CD14-positive monocyte (primary cell): ENCODE measurements at regions not wholly inside any gene's neighbourhood (a gene's known extent, or its start where the extent isn't known, plus 50 kb on each side); places are given as distances from the start of the nearest gene placed in this dataset.
A peak's percentile ranks its signal among the peaks of the same experiment; 100 is the strongest.

Source experiments
- DNase-seq, 3 donors: peaks; one replicate each; pipeline ENCODE4 v3.0.0-alpha.2; 2011 to 2022
- H2AFZ ChIP-seq: 2 replicates; pipeline ENCODE4 v1.6.0; 2012; ENCODE audit warnings: mild to moderate bottlenecking, low read depth, low read length, inconsistent platforms; ENCODE audit not compliant: insufficient read depth, poor library complexity, severe bottlenecking
- H3K27ac ChIP-seq, 2 donors: 1 replicate in 1 of 2; 2 replicates in 1 of 2; pipeline ENCODE4 v1.5.1; 2012 to 2013; ENCODE audit warnings: low read length in 2 of 2, control low read depth in 1 of 2, inconsistent platforms in 1 of 2, low read depth in 1 of 2, mild to moderate bottlenecking in 1 of 2
- H3K27me3 ChIP-seq, 2 donors: one replicate each; pipeline versions ENCODE4 v1.6.0 to v1.6.1; 2011 to 2013; ENCODE audit warnings: low read length in 2 of 2; ENCODE audit not compliant: control insufficient read depth in 2 of 2, insufficient read depth in 2 of 2
- H3K36me3 ChIP-seq, 2 donors: replicated peaks in 1 of 2; 1 replicate in 1 of 2; 2 replicates in 1 of 2; pipeline versions ENCODE4 v1.5.1 to v1.6.1; 2012 to 2013; ENCODE audit warnings: low read length in 2 of 2, control low read depth in 1 of 2, inconsistent platforms in 1 of 2, mild to moderate bottlenecking in 1 of 2; ENCODE audit not compliant: insufficient read depth in 2 of 2, control insufficient read depth in 1 of 2
- H3K4me1 ChIP-seq, 2 donors: 1 replicate in 1 of 2; 2 replicates in 1 of 2; pipeline versions ENCODE4 v1.5.1 to v1.6.1; 2012 to 2013; ENCODE audit warnings: low read length in 2 of 2, control low read depth in 1 of 2, inconsistent platforms in 1 of 2, mild to moderate bottlenecking in 1 of 2, moderate library complexity in 1 of 2; ENCODE audit not compliant: insufficient read depth in 2 of 2, control insufficient read depth in 1 of 2
- H3K4me2 ChIP-seq: replicated peaks from 2 replicates; pipeline ENCODE3; 2012; ENCODE audit warnings: low read length, moderate library complexity, mild to moderate bottlenecking; ENCODE audit not compliant: poor library complexity, severe bottlenecking; ENCODE audit errors: extremely low read depth
- H3K4me3 ChIP-seq, 3 experiments: fragments of 200-600 bp in 1 of 3; sonication (generic) in 1 of 3; replicated peaks in 1 of 3; 1 replicate in 2 of 3; 2 replicates in 1 of 3; pipeline ENCODE4 v1.5.1; 2011 to 2013; ENCODE audit warnings: low read length in 3 of 3, mild to moderate bottlenecking in 3 of 3, control low read depth in 2 of 3, low read depth in 2 of 3, inconsistent platforms in 1 of 3, moderate library complexity in 1 of 3
- H3K79me2 ChIP-seq: 2 replicates; pipeline ENCODE4 v1.6.0; 2012; ENCODE audit warnings: mild to moderate bottlenecking, control low read depth, inconsistent platforms, low read length, moderate library complexity; ENCODE audit not compliant: insufficient read depth
- H3K9ac ChIP-seq: 2 replicates; pipeline ENCODE4 v1.6.0; 2017; ENCODE audit warnings: low read length, mild to moderate bottlenecking; ENCODE audit not compliant: insufficient read depth, poor library complexity, severe bottlenecking
- H3K9me3 ChIP-seq, 2 donors: replicated peaks in 1 of 2; 1 replicate in 1 of 2; 2 replicates in 1 of 2; pipeline versions ENCODE4 v1.5.1 to v1.6.1; 2012 to 2013; ENCODE audit warnings: low read length in 2 of 2, control low read depth in 1 of 2; ENCODE audit not compliant: control insufficient read depth in 1 of 2, insufficient read depth in 1 of 2
- H4K20me1 ChIP-seq: 2 replicates; pipeline ENCODE4 v1.6.0; 2012; ENCODE audit warnings: mild to moderate bottlenecking, low read length, control low read depth, moderate library complexity; ENCODE audit not compliant: insufficient read depth
- H3K27ac Mint-ChIP-seq, 7 donors: one replicate each; pipeline ENCODE4 v1.8.0; 2020; ENCODE audit warnings: mild to moderate bottlenecking in 7 of 7, mixed read lengths in 7 of 7, moderate library complexity in 6 of 7, inconsistent platforms in 2 of 7
- H3K27me3 Mint-ChIP-seq, 3 donors: one replicate each; pipeline ENCODE4 v1.8.0; 2021 to 2022; ENCODE audit warnings: low read depth in 3 of 3, mild to moderate bottlenecking in 3 of 3, mixed read lengths in 3 of 3, moderate library complexity in 3 of 3, inconsistent platforms in 1 of 3
- H3K36me3 Mint-ChIP-seq, 2 donors: one replicate each; pipeline ENCODE4 v1.8.0; 2020; ENCODE audit warnings: mixed read lengths in 2 of 2, inconsistent platforms in 1 of 2, mild to moderate bottlenecking in 1 of 2
- H3K4me1 Mint-ChIP-seq: one replicate; pipeline ENCODE4 v1.8.0; 2020; ENCODE audit warnings: mild to moderate bottlenecking, mixed read lengths
- H3K4me3 Mint-ChIP-seq, 2 donors: one replicate each; pipeline ENCODE4 v1.8.0; 2020; ENCODE audit warnings: mild to moderate bottlenecking in 2 of 2, mixed read lengths in 2 of 2, moderate library complexity in 1 of 2
- H3K9me3 Mint-ChIP-seq, 7 donors: one replicate each; pipeline ENCODE4 v1.8.0; 2020 to 2022; ENCODE audit warnings: mixed read lengths in 7 of 7, mild to moderate bottlenecking in 6 of 7, moderate library complexity in 6 of 7, inconsistent platforms in 2 of 7
- CTCF ChIP-seq: fragments of 200-600 bp; IDR thresholded peaks from one replicate; pipeline ENCODE4 v1.8.0; 2022; ENCODE audit warnings: antibody characterized with exemption, mild to moderate bottlenecking
- WGBS: methylation state at CpG from one replicate; pipeline ENCODE4 v1.1.5; 2013; ENCODE audit warnings: missing lambda C conversion rate; ENCODE audit not compliant: insufficient coverage; 5-methylcytosine and 5-hydroxymethylcytosine counted together
- intact Hi-C, 2 donors: fragments of 100-400 bp; cut with micrococcal nuclease; formaldehyde crosslinking; loops; one replicate each; pipeline versions ENCODE4 v1.15.0 to v1.15.1; 2023

DNA sequence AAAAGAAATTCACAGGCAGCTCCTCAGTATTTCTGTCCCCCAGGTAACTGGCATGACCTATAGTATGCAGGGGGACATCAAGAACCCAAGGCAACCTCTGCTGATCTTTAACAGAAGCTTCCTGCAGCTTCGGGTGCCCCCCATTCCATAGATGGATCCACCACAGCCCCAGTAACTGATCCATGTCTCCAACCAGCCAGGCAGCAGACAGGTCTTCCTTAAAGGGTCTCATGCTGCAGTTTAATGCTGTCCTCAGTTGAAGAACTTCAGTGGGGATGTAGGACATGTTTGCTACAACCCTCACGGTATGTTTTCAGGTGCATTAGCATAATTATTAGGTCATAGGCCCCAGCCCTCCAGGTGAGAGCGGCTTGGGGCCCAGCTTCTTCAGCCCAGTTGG, 90.9 kb upstream of the OLIG2 start:
- Histone ChIP-seq H3K9ac (no peak overlapping the region), H3K4me3 (no peak overlapping the region), H3K4me2 (no peak overlapping the region), H3K4me1 (peaks cover 10 to 13% of the 10 kb centered on the region in 2 donors), H3K36me3 (no peaks in the 10 kb centered on the region), H4K20me1 (no peaks in the 10 kb centered on the region), H3K27me3 (no peaks in the 10 kb centered on the region), H3K9me3 (peaks cover 0 to 7% of the 10 kb centered on the region in 2 donors), H3K79me2 (no peaks in the 10 kb centered on the region), H2AFZ (no peak overlapping the region), H3K27ac (no peak overlapping the region)
- Mint-ChIP-seq H3K4me1 (peaks cover 8% of the 10 kb centered on the region), H3K36me3 (no peaks in the 10 kb centered on the region), H3K4me3 (no peak overlapping the region), H3K27ac (no peak overlapping the region), H3K9me3 (peaks cover 6 to 12% (median 8%) of the 10 kb centered on the region in 7 donors), H3K27me3 (peaks cover 2 to 4% (median 4%) of the 10 kb centered on the region in 3 donors)
- TF ChIP-seq CTCF = no peak
- DNase-seq = no peak
- WGBS = 83% methylated on average over 1 of the region's 3 CpGs
- intact Hi-C loops = no loop called here

- Histone ChIP-seq H3K27me3 (no peaks in the 10 kb centered on the region), H3K4me1 (no peaks in the 10 kb centered on the region), H3K4me2 (no peak overlapping the region), H3K9me3 (peaks cover 0 to 7% of the 10 kb centered on the region in 2 donors), H4K20me1 (no peaks in the 10 kb centered on the region), H3K27ac (no peak overlapping the region), H3K79me2 (no peaks in the 10 kb centered on the region), H3K9ac (no peak overlapping the region), H2AFZ (no peak overlapping the region), H3K36me3 (no peaks in the 10 kb centered on the region), H3K4me3 (no peak overlapping the region)
- peak; percentile 38 to 57 (median 47) for DNase-seq
- Mint-ChIP-seq H3K27ac (no peak overlapping the region), H3K27me3 (peaks cover 6 to 11% (median 8%) of the 10 kb centered on the region in 3 donors), H3K9me3 (peaks cover 6 to 12% (median 8%) of the 10 kb centered on the region in 7 donors), H3K4me3 (peak overlapping the region in 1 of 2 donors; percentile 48), H3K36me3 (no peaks in the 10 kb centered on the region), H3K4me1 (peaks cover 4% of the 10 kb centered on the region)
- WGBS = 81% methylated on average over 14 of the region's 23 CpGs
- TF ChIP-seq CTCF = peak; percentile 86
- intact Hi-C loops = loop anchor here (2.0 to 5.0 kb wide), 2 partner anchors 186 to 187 kb away; no protein-coding TSS in a partner anchor
These were observed 85.4 kb upstream of the OLIG2 start for GRCh38 chr21:32940079-32941014.
